ENCODE measurements at regions not wholly inside any gene's neighbourhood (a gene's known extent, or its start where the extent isn't known, plus 50 kb on each side); places are given as distances from the start of the nearest gene placed in this dataset.

- Histone ChIP-seq H3K27ac (replicated peaks) (no peak overlapping the region), H3K27me3 (ENCODE audit: insufficient read depth, poor library complexity, severe bottlenecking) (no peaks in the 10 kb centered on the region), H3K4me3 (replicated peaks; ENCODE audit: insufficient read depth, low read length) (no peak overlapping the region)
- no peak for TF ChIP-seq CTCF (IDR thresholded peaks at IDR 0.05; ENCODE audit: insufficient read depth, low read length)
- no peak for TF ChIP-seq REST (IDR thresholded peaks at IDR 0.05; ENCODE audit: insufficient replicate concordance, low read depth)
- TF ChIP-seq SPI1 (IDR thresholded peaks at IDR 0.05; ENCODE audit: borderline replicate concordance, low read depth): no peak
- no peak for TF ChIP-seq POLR2AphosphoS5 (IDR thresholded peaks at IDR 0.05; ENCODE audit: low read depth)
- no peak for TF ChIP-seq GABPA (IDR thresholded peaks at IDR 0.05; ENCODE audit: low read depth)
- DNase-seq (ENCODE audit: low read depth in 1 of 2, low spot score in 1 of 2): no peak
Observed at GRCh38 chr14:85479306-85479705, 50.6 kb upstream of the FLRT2 start.

GRCh38 chr14:85479771-85480170 lies 50.2 kb upstream of the FLRT2 start:
- no peak overlapping the region for H3K4me3 ChIP-seq (replicated peaks; ENCODE audit: insufficient read depth, low read length)
- H3K27ac ChIP-seq (replicated peaks): no peak overlapping the region
- H3K27me3 ChIP-seq (ENCODE audit: insufficient read depth, poor library complexity, severe bottlenecking): no peaks in the 10 kb centered on the region
- no peak for TF ChIP-seq REST (IDR thresholded peaks at IDR 0.05; ENCODE audit: insufficient replicate concordance, low read depth)
- no peak for TF ChIP-seq SPI1 (IDR thresholded peaks at IDR 0.05; ENCODE audit: borderline replicate concordance, low read depth)
- no peak for TF ChIP-seq GABPA (IDR thresholded peaks at IDR 0.05; ENCODE audit: low read depth)
- no peak for TF ChIP-seq POLR2AphosphoS5 (IDR thresholded peaks at IDR 0.05; ENCODE audit: low read depth)
- TF ChIP-seq CTCF (IDR thresholded peaks at IDR 0.05; ENCODE audit: insufficient read depth, low read length): no peak
- no peak for DNase-seq (ENCODE audit: low read depth in 1 of 2, low spot score in 1 of 2)
